ENCODE measurements at regions not wholly inside any gene's neighbourhood (a gene's known extent, or its start where the extent isn't known, plus 50 kb on each side); places are given as distances from the start of the nearest gene placed in this dataset.

DNA sequence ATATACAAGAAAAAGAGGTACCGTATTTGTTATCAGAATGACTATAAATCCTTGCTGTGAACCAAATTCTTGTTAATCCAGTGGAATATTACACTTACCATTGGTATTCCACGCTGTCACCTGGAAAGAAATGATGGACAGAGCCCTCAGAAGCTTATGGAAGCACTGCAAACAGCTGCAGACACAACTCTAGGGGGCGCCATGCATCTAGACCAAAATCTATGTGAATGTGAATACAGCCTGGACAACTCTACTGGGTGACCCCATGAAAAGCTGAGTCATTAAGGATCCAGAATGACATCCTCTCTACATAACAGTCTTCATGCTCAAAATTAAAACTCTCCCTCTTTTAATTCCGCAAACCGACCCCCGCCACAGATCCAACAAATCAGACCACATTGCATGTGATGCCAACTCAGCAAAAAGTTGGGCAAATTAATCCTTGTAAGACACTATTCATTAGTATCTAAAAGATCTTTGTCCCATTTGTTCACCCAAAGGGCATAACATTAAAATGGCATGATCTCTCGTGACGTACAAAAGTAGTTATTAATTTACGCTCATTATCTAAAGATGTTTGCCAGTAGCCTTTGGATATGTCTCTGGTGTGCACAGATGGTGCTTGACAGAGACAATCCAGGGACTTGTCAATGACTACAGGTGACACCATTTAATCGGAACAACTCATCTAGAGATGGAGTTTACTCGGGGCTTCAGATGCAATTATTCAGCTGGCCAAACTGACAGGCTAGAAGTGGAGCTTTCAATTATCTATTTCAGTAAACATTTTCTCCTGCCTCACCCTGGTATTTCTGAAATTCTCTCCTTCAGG lies 552.7 kb upstream of the PSMD7 start:
- H3K36me3 ChIP-seq (ENCODE audit: control insufficient read depth in 2 of 2, insufficient read depth in 2 of 2, low read length in 1 of 2) = no peaks in the 10 kb centered on the region
- no peak overlapping the region for H3K4me3 ChIP-seq (ENCODE audit: low read length in 2 of 2)
- H3K27me3 ChIP-seq (ENCODE audit: control insufficient read depth in 2 of 2, insufficient read depth in 1 of 2, low read length in 1 of 2) = no peaks in the 10 kb centered on the region
- H3K4me1 ChIP-seq (ENCODE audit: control insufficient read depth in 2 of 2, insufficient read depth in 2 of 2, low read length in 2 of 2) = no peaks in the 10 kb centered on the region
- no peak for DNase-seq (ENCODE audit: low read depth in 6 of 9, low spot score in 9 of 9)
- no peak overlapping the region for H3K27ac ChIP-seq (ENCODE audit: low read depth in 1 of 2, low read length in 1 of 2)
- H3K9me3 ChIP-seq (ENCODE audit: control insufficient read depth in 2 of 2, insufficient read depth in 1 of 2, low read length in 1 of 2) = no peaks in the 10 kb centered on the region
- 90% methylated on average over 11 of the region's 11 CpGs for WGBS

DNA sequence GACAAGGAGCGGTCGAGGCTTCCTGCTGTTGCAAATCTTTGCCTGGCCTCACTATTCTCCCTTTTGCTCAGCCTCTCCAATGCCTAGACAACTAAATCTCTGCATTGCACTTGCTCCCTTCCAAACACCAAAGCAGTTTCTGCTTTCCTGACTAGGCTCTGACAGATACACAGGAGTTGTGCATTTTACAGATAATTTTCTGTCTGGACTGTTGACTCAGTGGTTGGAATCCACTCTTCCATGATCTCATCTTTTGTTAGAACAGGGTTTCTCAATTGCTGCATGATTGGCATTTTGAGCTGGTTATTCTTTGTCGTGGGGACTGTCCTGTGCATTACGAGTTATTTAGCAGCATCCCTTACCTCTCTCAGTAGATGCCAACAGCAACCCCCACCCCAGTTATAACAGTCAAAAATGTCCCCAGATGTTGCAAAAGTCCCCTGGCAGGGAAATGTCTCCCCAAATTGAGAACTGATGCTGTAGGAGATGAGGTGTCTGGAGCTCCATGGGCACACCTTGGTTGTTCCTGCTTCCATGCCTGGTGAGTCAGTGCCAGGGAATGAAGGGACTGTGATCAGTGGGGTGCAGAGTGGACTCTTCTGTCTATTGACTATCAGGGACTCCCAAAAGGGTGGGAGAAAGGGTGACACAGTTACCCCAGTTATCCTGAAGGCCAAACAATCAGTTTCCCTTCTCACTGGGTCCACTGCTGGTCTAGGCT lies 557.4 kb upstream of the PSMD7 start:
- DNase-seq (ENCODE audit: low read depth in 6 of 9, low spot score in 9 of 9) = no peak

GRCh38 chr16:73738266-73738665 lies 558.3 kb upstream of the PSMD7 start:
- no peaks in the 10 kb centered on the region for H3K9me3 ChIP-seq (ENCODE audit: control insufficient read depth in 2 of 2, insufficient read depth in 1 of 2, low read length in 1 of 2)
- no peak overlapping the region for H3K27ac ChIP-seq (ENCODE audit: low read depth in 1 of 2, low read length in 1 of 2)
- no peaks in the 10 kb centered on the region for H3K36me3 ChIP-seq (ENCODE audit: control insufficient read depth in 2 of 2, insufficient read depth in 2 of 2, low read length in 1 of 2)
- no peaks in the 10 kb centered on the region for H3K27me3 ChIP-seq (ENCODE audit: control insufficient read depth in 2 of 2, insufficient read depth in 1 of 2, low read length in 1 of 2)
- no peak overlapping the region for H3K4me3 ChIP-seq (ENCODE audit: low read length in 2 of 2)
- WGBS = 95% methylated on average over 4 of the region's 4 CpGs
- no peaks in the 10 kb centered on the region for H3K4me1 ChIP-seq (ENCODE audit: control insufficient read depth in 2 of 2, insufficient read depth in 2 of 2, low read length in 2 of 2)
- DNase-seq (ENCODE audit: low read depth in 6 of 9, low spot score in 9 of 9) = no peak

More for the DNA sequence above, 557.4 kb upstream of the PSMD7 start:
- Histone ChIP-seq H3K27me3 (ENCODE audit: control insufficient read depth in 2 of 2, insufficient read depth in 1 of 2, low read length in 1 of 2) (no peaks in the 10 kb centered on the region), H3K36me3 (ENCODE audit: control insufficient read depth in 2 of 2, insufficient read depth in 2 of 2, low read length in 1 of 2) (no peaks in the 10 kb centered on the region), H3K4me1 (ENCODE audit: control insufficient read depth in 2 of 2, insufficient read depth in 2 of 2, low read length in 2 of 2) (no peaks in the 10 kb centered on the region), H3K4me3 (ENCODE audit: low read length in 2 of 2) (no peak overlapping the region), H3K9me3 (ENCODE audit: control insufficient read depth in 2 of 2, insufficient read depth in 1 of 2, low read length in 1 of 2) (no peaks in the 10 kb centered on the region), H3K27ac (ENCODE audit: low read depth in 1 of 2, low read length in 1 of 2) (no peak overlapping the region)
- 93% methylated on average over 4 of the region's 4 CpGs for WGBS

DNA sequence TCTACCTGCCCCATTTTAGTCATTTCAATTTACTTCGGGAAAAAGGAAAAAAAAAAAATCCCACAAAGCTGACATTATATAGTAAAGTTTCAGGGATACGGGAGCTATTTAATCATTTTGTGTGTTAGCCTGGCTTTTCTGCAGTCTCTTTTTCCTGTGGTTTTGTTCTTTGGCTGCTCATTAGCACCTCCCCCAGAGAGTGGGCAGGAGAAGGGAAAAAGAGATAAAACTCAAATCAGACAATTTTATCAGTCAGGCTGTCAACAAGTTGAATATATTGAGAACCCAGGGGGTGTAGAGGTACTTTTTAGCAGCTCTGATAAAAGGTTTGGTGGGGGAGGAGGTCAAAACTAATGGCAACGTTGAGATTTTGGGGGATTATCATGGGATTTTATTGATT lies 559.0 kb upstream of the PSMD7 start:
- Histone ChIP-seq H3K4me1 (ENCODE audit: control insufficient read depth in 2 of 2, insufficient read depth in 2 of 2, low read length in 2 of 2) (no peaks in the 10 kb centered on the region), H3K4me3 (ENCODE audit: low read length in 2 of 2) (no peak overlapping the region), H3K36me3 (ENCODE audit: control insufficient read depth in 2 of 2, insufficient read depth in 2 of 2, low read length in 1 of 2) (no peaks in the 10 kb centered on the region), H3K27me3 (ENCODE audit: control insufficient read depth in 2 of 2, insufficient read depth in 1 of 2, low read length in 1 of 2) (no peaks in the 10 kb centered on the region), H3K27ac (ENCODE audit: low read depth in 1 of 2, low read length in 1 of 2) (no peak overlapping the region), H3K9me3 (ENCODE audit: control insufficient read depth in 2 of 2, insufficient read depth in 1 of 2, low read length in 1 of 2) (no peaks in the 10 kb centered on the region)
- 67% methylated on average over 3 of the region's 3 CpGs for WGBS
- DNase-seq (ENCODE audit: low read depth in 6 of 9, low spot score in 9 of 9) = no peak

GRCh38 chr16:73735954-73736353 lies 560.7 kb upstream of the PSMD7 start:
- WGBS = 98% methylated on average over 1 of the region's 1 CpG
- Histone ChIP-seq H3K36me3 (ENCODE audit: control insufficient read depth in 2 of 2, insufficient read depth in 2 of 2, low read length in 1 of 2) (no peaks in the 10 kb centered on the region), H3K27me3 (ENCODE audit: control insufficient read depth in 2 of 2, insufficient read depth in 1 of 2, low read length in 1 of 2) (no peaks in the 10 kb centered on the region), H3K4me1 (ENCODE audit: control insufficient read depth in 2 of 2, insufficient read depth in 2 of 2, low read length in 2 of 2) (no peaks in the 10 kb centered on the region), H3K4me3 (ENCODE audit: low read length in 2 of 2) (no peak overlapping the region), H3K9me3 (ENCODE audit: control insufficient read depth in 2 of 2, insufficient read depth in 1 of 2, low read length in 1 of 2) (no peaks in the 10 kb centered on the region), H3K27ac (ENCODE audit: low read depth in 1 of 2, low read length in 1 of 2) (no peak overlapping the region)
- DNase-seq (ENCODE audit: low read depth in 6 of 9, low spot score in 9 of 9) = no peak

- WGBS = 92% methylated on average over 3 of the region's 3 CpGs
These were observed 561.6 kb upstream of the PSMD7 start for GRCh38 chr16:73735018-73735417.

GRCh38 chr16:73732681-73733080 lies 563.9 kb upstream of the PSMD7 start:
- Histone ChIP-seq H3K4me1 (ENCODE audit: control insufficient read depth in 2 of 2, insufficient read depth in 2 of 2, low read length in 2 of 2) (no peaks in the 10 kb centered on the region), H3K36me3 (ENCODE audit: control insufficient read depth in 2 of 2, insufficient read depth in 2 of 2, low read length in 1 of 2) (no peaks in the 10 kb centered on the region), H3K27me3 (ENCODE audit: control insufficient read depth in 2 of 2, insufficient read depth in 1 of 2, low read length in 1 of 2) (no peaks in the 10 kb centered on the region), H3K27ac (ENCODE audit: low read depth in 1 of 2, low read length in 1 of 2) (no peak overlapping the region), H3K9me3 (ENCODE audit: control insufficient read depth in 2 of 2, insufficient read depth in 1 of 2, low read length in 1 of 2) (no peaks in the 10 kb centered on the region), H3K4me3 (ENCODE audit: low read length in 2 of 2) (no peak overlapping the region)
- 92% methylated on average over 2 of the region's 2 CpGs for WGBS
- DNase-seq (ENCODE audit: low read depth in 6 of 9, low spot score in 9 of 9) = no peak

More at GRCh38 chr16:73735018-73735417, 561.6 kb upstream of the PSMD7 start:
- no peaks in the 10 kb centered on the region for H3K9me3 ChIP-seq (ENCODE audit: control insufficient read depth in 2 of 2, insufficient read depth in 1 of 2, low read length in 1 of 2)
- H3K36me3 ChIP-seq (ENCODE audit: control insufficient read depth in 2 of 2, insufficient read depth in 2 of 2, low read length in 1 of 2) = no peaks in the 10 kb centered on the region
- no peaks in the 10 kb centered on the region for H3K27me3 ChIP-seq (ENCODE audit: control insufficient read depth in 2 of 2, insufficient read depth in 1 of 2, low read length in 1 of 2)
- no peaks in the 10 kb centered on the region for H3K4me1 ChIP-seq (ENCODE audit: control insufficient read depth in 2 of 2, insufficient read depth in 2 of 2, low read length in 2 of 2)
- peak in 2 of 9 donors; percentile 3 to 4 for DNase-seq (ENCODE audit: low read depth in 6 of 9, low spot score in 9 of 9)
- no peak overlapping the region for H3K27ac ChIP-seq (ENCODE audit: low read depth in 1 of 2, low read length in 1 of 2)
- H3K4me3 ChIP-seq (ENCODE audit: low read length in 2 of 2) = no peak overlapping the region

GRCh38 chr16:73732143-73732542 lies 564.5 kb upstream of the PSMD7 start:
- Histone ChIP-seq H3K27me3 (ENCODE audit: control insufficient read depth in 2 of 2, insufficient read depth in 1 of 2, low read length in 1 of 2) (no peaks in the 10 kb centered on the region), H3K4me1 (ENCODE audit: control insufficient read depth in 2 of 2, insufficient read depth in 2 of 2, low read length in 2 of 2) (no peaks in the 10 kb centered on the region), H3K27ac (ENCODE audit: low read depth in 1 of 2, low read length in 1 of 2) (no peak overlapping the region), H3K36me3 (ENCODE audit: control insufficient read depth in 2 of 2, insufficient read depth in 2 of 2, low read length in 1 of 2) (no peaks in the 10 kb centered on the region), H3K4me3 (ENCODE audit: low read length in 2 of 2) (no peak overlapping the region), H3K9me3 (ENCODE audit: control insufficient read depth in 2 of 2, insufficient read depth in 1 of 2, low read length in 1 of 2) (no peaks in the 10 kb centered on the region)
- 92% methylated on average over 1 of the region's 1 CpG for WGBS
- no peak for DNase-seq (ENCODE audit: low read depth in 6 of 9, low spot score in 9 of 9)

GRCh38 chr16:73730481-73731090 lies 566.0 kb upstream of the PSMD7 start:
- H3K36me3 ChIP-seq (ENCODE audit: control insufficient read depth in 2 of 2, insufficient read depth in 2 of 2, low read length in 1 of 2) = no peaks in the 10 kb centered on the region
- H3K9me3 ChIP-seq (ENCODE audit: control insufficient read depth in 2 of 2, insufficient read depth in 1 of 2, low read length in 1 of 2) = no peaks in the 10 kb centered on the region
- no peak for DNase-seq (ENCODE audit: low read depth in 6 of 9, low spot score in 9 of 9)
- H3K4me3 ChIP-seq (ENCODE audit: low read length in 2 of 2) = no peak overlapping the region
- no peaks in the 10 kb centered on the region for H3K4me1 ChIP-seq (ENCODE audit: control insufficient read depth in 2 of 2, insufficient read depth in 2 of 2, low read length in 2 of 2)
- no peaks in the 10 kb centered on the region for H3K27me3 ChIP-seq (ENCODE audit: control insufficient read depth in 2 of 2, insufficient read depth in 1 of 2, low read length in 1 of 2)
- no peak overlapping the region for H3K27ac ChIP-seq (ENCODE audit: low read depth in 1 of 2, low read length in 1 of 2)
- 94% methylated on average over 15 of the region's 15 CpGs for WGBS

Measured in thymus (tissue), 11 donors.